ENCODE measurements at regions not wholly inside any gene's neighbourhood (a gene's known extent, or its start where the extent isn't known, plus 50 kb on each side); places are given as distances from the start of the nearest gene placed in this dataset.

DNA sequence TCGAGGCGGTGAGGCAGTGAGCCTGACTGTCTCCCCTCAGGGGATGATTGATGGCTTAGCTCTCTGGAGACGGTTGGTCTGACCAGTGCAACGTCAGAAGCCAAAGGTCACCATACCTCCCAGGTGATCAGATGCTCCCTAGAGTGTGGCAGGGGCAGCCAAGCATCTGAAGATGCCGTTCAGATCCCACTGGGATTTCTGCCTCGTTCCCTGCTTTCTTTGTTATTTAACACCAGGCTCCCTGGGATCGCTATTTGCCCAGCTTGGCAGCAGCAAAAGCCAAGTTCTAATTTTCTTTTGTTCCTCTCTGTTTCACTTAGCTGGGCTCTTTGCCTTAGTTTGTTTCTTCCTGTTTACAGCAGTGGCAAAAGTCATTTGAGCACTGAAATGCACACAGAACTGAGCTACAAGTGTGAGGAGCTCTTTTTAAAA, 53.5 kb upstream of the SVIL start:
- no TSS peak for BruUV-seq (replicated peaks)
- intact Hi-C loops (cut with micrococcal nuclease) = no loop called here
- H3K27ac ChIP-seq (ENCODE audit: insufficient read depth, low read depth, low read length) = peak overlapping the region; percentile 61

More for the DNA sequence above, 53.5 kb upstream of the SVIL start:
- Histone ChIP-seq H3K4me3 (replicated peaks in 1 of 3; ENCODE audit: insufficient read depth in 1 of 3, low read depth in 1 of 3, low read length in 3 of 3) (no peak overlapping the region), H3K27me3 (ENCODE audit: control insufficient read depth in 2 of 2, insufficient read depth in 2 of 2, low read length in 2 of 2) (no peaks in the 10 kb centered on the region), H3K4me2 (ENCODE audit: insufficient read depth, low read length) (peak overlapping the region; percentile 39), H3K9ac (replicated peaks; ENCODE audit: extremely low read depth, insufficient read depth, low read length) (peak overlapping the region; percentile 40), H4K20me1 (replicated peaks; ENCODE audit: control insufficient read depth, extremely low read depth, insufficient read depth, low read length) (no peaks in the 10 kb centered on the region), H3K9me1 (replicated peaks; ENCODE audit: control insufficient read depth, extremely low read depth, insufficient read depth, low read length) (no peaks in the 10 kb centered on the region), H3K79me2 (ENCODE audit: control insufficient read depth, insufficient read depth, low read length) (peaks cover 22% of the 10 kb centered on the region), H3K9me3 (replicated peaks; ENCODE audit: control insufficient read depth, insufficient read depth, low read length) (no peaks in the 10 kb centered on the region), H3K36me3 (ENCODE audit: control insufficient read depth in 2 of 2, extremely low read depth in 1 of 2, insufficient read depth in 2 of 2, low read length in 2 of 2) (peaks cover 0 to 10% of the 10 kb centered on the region in 2 experiments), H3K4me1 (ENCODE audit: control insufficient read depth, extremely low read depth, insufficient read depth, low read length) (peaks cover 47% of the 10 kb centered on the region), H2AFZ (ENCODE audit: low read depth, low read length) (no peak overlapping the region)
- TF ChIP-seq GATA2 (IDR thresholded peaks at IDR 0.05; ENCODE audit: insufficient read depth, insufficient read length, low read depth, low read length) = no peak
- TF ChIP-seq, protein P1, sequence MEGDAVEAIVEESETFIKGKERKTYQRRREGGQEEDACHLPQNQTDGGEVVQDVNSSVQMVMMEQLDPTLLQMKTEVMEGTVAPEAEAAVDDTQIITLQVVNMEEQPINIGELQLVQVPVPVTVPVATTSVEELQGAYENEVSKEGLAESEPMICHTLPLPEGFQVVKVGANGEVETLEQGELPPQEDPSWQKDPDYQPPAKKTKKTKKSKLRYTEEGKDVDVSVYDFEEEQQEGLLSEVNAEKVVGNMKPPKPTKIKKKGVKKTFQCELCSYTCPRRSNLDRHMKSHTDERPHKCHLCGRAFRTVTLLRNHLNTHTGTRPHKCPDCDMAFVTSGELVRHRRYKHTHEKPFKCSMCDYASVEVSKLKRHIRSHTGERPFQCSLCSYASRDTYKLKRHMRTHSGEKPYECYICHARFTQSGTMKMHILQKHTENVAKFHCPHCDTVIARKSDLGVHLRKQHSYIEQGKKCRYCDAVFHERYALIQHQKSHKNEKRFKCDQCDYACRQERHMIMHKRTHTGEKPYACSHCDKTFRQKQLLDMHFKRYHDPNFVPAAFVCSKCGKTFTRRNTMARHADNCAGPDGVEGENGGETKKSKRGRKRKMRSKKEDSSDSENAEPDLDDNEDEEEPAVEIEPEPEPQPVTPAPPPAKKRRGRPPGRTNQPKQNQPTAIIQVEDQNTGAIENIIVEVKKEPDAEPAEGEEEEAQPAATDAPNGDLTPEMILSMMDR (IDR thresholded peaks at IDR 0.05; ENCODE audit: extremely low read depth in 1 of 2, insufficient read depth in 1 of 2, low read depth in 1 of 2, low read length in 2 of 2) = no peak
- no peak for TF ChIP-seq EZH2 (IDR thresholded peaks at IDR 0.05; ENCODE audit: borderline replicate concordance, low read depth, low read length, severe bottlenecking)
- no peak for TF ChIP-seq MYC (IDR thresholded peaks at IDR 0.05; ENCODE audit: low read depth, low read length)
- no peak for TF ChIP-seq FOS (IDR thresholded peaks at IDR 0.05; ENCODE audit: borderline replicate concordance, insufficient read depth, low read length)
- FAIRE-seq (peak; percentile 33), DNase-seq (ENCODE audit: low read depth, low spot score) (peak; percentile 47)
- ChIA-PET CTCF (interaction anchor here (0.9 to 1.9 kb wide), 9 partner anchors 10 to 173 kb away, joined by 3 to 8 read pairs (median 3); no protein-coding TSS in a partner anchor), POLR2A (interaction anchor here (1.2 kb wide), 1 partner anchor 27 kb away, joined by 3 read pairs; no protein-coding TSS in a partner anchor)
- dilution Hi-C loops (cut with MboI; ENCODE audit: extremely low pct_ligation_motif_present, low sequenced_read_pairs) = no loop called here

Data from endothelial cell of umbilical vein (primary cell).